RKO (cell line): ENCODE measurements at regions not wholly inside any gene's neighbourhood (a gene's known extent, or its start where the extent isn't known, plus 50 kb on each side); places are given as distances from the start of the nearest gene placed in this dataset.
A peak's percentile ranks its signal among the peaks of the same experiment; 100 is the strongest.

Experiments
- DNase-seq: peaks from one replicate; pipeline ENCODE4 v3.0.0-alpha.2; 2016; ENCODE audit warnings: low spot score

DNA sequence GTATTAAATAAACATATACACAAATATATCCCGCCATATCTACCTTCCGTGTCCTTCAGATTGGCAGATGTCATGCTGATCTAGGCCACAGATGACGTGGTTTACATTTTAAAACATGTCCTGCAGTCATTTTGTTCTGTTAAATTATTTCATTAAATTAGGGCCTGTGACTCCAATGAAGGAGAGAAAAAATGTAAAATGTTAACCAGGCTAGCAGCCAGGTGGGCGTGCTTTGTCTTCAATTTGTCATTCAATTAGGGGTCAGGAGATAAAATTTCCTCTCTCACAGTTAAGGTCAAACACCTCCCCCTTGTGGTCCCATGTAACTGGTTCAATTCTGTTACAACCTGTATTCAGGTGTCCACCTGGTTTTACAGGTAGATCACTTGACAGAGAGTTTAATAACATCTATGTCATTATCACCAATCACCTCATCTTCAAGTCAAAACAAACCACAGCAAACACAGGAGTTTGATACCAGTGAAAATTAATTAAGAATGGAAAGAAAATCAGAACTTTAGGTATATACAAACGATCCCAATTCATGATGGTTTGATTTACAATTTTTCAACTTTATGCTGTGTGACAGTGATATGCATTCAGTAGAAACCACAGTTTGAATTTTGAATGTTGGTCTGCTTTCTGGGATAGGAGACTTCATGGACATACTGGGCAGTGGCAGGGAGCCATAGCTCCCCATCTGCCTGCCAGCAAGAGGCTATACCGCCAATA, 339.4 kb downstream of the CMPK2 start:
- no peak for DNase-seq

DNA sequence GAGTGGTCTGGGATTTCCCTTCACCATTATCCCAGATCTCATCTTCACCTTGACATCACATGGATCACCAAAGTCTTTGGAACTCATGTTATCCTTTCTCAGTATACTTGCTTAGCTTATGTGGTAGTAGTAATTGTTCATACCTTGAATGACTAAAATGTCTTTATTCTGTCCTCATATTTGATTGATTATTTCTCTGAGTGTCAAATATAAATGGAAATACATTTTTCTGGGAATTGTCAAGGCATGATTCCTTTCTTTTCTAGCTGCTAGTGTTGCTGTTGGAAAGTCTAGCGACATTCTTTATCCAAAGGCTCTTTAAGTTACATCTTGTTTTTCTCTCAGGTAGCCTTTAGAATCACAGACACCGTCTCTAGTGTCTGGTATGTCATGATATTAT, 334.4 kb downstream of the CMPK2 start:
- DNase-seq = no peak

GRCh38 chr2:6535572-6535971, 330.1 kb downstream of the CMPK2 start:
- no peak for DNase-seq

GRCh38 chr2:6538607-6539006, 327.1 kb downstream of the CMPK2 start:
- DNase-seq = peak; percentile 19

DNA sequence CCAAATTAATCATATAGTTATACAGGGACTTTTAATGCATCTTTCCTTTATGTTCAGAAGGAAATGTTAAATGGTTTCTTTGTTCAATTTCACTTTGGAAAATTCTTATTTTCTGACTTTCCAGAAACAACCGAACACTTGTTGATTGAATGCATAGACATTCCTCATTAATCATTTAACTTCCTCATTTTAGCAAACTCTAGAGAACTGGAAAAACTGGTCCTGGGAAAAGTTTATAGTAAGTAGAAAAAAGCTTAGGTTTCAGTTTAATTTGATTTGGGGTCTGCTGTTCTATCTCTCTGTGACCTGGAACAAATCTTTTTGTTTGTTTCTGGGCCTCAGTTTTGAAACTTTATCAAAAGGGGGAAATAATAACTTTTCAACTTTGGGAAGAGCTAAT, 320.4 kb downstream of the CMPK2 start:
- no peak for DNase-seq

DNA sequence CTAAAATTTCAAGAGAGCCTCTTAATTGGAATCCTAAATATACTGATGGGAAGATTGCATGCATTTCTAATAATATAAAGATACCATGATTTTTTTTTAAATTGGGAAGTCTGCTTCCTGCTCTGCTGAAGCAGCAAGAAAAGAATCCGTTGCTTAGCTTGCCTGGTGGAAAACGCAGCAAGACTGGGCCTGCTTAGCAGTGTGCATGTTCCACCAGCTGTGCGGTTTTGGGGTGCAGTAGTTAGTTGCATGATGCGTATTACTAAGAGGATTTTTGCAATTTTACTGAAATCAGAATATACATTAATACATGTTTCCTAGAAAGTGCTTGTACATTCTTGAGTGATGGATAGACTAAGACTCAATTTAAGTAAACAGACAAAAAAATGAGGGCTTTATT, 319.9 kb downstream of the CMPK2 start:
- no peak for DNase-seq

DNA sequence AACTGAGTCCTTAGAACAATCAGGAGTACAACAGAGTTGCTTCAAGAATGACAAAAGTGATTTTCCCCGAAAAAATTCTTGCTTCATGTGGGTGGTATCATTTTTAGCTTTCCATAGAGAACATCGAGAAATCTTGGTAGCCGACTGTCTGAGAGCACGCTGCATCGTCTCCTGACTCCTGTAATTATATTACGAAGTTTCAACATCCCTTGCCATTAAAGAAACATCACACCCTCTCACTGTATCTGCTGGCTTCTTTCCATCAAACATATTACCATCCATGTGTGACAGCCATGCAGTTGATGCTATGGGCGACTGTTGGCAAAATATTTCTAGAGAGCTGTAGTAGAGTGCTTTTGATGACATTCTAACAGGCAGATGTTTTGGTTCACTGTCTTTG, 311.2 kb downstream of the CMPK2 start:
- no peak for DNase-seq

DNA sequence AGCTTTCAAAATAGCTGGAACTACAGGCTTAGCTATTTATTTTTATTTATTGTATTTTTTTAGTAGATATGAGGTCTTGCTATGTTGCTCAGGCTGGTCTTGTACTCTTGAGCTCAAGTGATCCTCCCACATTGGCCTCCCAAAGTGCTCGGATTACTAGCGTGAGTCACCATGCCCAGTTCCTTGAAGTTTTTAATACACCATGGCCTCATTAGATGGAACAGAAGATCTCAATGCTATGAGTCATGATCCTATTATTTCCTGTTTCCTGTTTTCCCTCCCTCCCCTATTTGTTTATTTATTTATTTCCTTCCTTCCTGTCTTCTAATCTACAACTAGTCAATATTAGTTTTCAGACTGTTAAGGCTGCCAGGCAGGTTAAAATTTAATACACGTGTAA, 309.0 kb downstream of the CMPK2 start:
- DNase-seq = peak; percentile 60

- no peak for DNase-seq
These were observed 308.0 kb downstream of the CMPK2 start for GRCh38 chr2:6557737-6558136.

GRCh38 chr2:6562771-6563170, 302.9 kb downstream of the CMPK2 start:
- no peak for DNase-seq

DNA sequence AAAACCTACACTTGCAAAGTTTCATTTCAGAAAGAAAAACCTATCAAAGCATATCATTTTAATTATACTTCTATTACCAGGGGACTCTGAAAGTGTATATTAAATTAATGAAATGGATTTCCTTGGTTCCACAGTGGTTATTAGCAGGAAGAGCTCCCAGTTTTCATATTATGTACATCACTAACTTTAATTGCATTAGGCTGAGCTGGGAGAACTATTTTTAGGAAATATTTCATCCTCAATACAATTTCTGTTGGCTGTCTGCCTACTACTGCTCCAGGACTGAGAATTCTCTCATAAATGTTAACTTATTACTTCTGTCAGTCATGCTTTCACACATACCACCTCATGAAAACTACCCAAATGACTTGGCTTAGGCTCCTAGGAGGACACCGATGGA, 301.4 kb downstream of the CMPK2 start:
- no peak for DNase-seq

DNA sequence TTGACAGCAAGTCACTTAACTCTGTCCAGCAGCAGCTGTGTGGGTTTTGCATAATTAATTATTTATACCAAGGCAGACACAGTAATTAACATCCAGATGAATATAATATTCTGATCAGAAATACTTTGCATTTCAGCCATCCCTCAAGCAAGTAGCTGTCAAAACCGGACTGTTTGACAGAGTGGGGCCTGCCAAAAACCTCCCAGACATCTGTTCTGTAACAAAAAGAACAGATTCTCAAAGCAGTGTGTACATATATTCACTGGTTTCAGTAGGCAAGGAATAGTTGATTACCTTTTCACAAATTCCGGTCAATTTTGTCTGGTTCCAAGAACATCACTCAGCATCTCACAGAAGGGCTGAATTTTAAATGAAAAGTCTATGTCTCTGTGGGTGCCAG, 291.6 kb downstream of the CMPK2 start:
- DNase-seq = no peak

DNA sequence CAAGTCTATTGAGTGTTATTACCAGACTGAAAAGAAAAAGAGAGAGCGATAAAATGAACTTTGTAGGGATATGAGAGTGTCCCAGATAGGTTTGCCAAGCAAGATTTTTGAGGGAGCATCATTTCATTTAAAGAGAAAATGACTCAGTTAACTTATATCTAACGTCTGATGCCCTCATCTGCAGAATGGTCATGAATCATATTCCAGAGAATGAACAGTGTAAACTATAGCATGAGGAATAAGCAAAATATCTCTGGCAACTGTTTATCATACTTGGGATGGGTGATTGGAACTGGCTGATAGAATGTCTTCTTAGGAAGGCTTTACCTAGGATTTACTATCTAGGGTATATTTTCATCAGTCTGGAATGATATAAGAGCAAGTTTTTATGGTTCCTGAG, 289.4 kb downstream of the CMPK2 start:
- peak; percentile 5 for DNase-seq

DNA sequence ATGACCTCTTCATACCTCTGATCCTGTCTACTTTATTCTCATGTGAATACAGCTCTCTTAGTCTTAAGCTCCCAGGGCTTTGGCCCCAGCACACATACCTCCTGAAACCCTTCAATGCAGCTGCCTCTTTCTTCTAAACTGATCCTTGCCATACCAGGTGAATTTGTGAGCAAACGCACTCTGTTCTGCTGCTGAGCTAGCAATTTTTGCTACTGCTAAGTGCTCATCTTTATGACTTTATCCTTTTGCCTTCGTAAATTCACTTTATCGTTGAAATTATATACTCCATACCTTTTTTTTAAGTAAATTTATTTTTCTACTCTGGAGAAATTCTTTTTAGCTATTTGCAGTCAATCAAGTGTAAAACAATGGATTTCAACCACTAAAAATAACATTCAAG, 287.7 kb downstream of the CMPK2 start:
- no peak for DNase-seq

- DNase-seq = no peak
These were observed 287.3 kb downstream of the CMPK2 start for GRCh38 chr2:6578416-6578815.

DNA sequence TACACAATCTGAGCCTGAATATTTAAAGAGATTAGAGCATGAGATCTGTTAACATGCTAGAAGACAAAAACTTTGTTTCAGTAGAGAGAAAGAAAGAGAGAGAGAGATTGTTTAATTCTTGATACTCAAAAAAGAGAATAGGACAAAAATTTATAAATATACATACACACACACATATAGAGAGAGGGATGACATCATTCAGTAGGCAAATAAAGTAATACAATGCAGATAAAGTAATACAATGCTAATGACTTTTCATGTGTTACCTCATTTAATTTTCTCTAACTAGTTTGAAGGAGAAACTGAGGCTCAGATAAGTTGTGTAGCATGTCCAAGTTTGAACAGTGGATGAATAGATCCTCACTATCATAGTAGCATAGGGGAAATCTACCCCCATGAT, 286.4 kb downstream of the CMPK2 start:
- DNase-seq = no peak

GRCh38 chr2:6580982-6581381, 284.7 kb downstream of the CMPK2 start:
- DNase-seq = peak; percentile 67

DNA sequence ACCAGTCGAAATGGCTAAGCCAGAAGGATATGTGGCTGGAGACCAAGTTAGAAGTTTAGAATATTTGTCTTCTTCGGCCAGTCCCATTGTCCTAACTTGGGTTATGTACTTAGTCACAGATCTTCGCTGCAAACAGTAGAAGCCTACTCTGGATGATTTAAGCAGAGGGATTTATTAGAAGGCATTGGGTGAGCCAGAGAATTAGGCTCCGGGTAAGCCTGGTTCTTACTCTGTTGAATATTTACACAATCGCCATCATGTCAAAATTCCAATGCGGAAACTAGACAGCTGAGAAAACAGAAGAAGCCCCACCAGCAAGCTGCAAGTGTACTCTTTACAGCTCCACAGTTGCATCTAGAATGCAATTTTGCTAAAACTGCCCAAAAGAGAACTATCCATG, 276.6 kb downstream of the CMPK2 start:
- DNase-seq = no peak

DNA sequence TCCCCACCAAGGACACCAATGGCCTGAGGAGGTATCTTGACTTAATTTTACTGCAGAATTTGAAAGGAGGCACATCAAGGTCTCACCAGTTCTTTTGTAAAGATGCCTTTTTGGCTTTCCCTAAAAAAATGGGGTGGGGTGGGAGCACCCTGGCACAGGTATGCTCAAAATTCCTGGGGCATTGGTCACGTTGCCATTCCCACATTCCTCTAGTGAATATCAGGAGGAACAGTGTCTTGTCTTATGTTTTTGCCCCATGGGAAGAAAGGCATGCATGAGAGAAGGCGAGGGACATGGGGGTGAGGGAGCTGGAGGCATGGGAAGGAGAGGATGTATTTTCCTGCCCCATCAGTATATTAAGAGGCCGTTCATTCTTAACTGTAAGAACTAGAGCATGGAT, 275.3 kb downstream of the CMPK2 start:
- DNase-seq = no peak

GRCh38 chr2:6602471-6602870, 263.2 kb downstream of the CMPK2 start:
- DNase-seq = peak; percentile 70

DNA sequence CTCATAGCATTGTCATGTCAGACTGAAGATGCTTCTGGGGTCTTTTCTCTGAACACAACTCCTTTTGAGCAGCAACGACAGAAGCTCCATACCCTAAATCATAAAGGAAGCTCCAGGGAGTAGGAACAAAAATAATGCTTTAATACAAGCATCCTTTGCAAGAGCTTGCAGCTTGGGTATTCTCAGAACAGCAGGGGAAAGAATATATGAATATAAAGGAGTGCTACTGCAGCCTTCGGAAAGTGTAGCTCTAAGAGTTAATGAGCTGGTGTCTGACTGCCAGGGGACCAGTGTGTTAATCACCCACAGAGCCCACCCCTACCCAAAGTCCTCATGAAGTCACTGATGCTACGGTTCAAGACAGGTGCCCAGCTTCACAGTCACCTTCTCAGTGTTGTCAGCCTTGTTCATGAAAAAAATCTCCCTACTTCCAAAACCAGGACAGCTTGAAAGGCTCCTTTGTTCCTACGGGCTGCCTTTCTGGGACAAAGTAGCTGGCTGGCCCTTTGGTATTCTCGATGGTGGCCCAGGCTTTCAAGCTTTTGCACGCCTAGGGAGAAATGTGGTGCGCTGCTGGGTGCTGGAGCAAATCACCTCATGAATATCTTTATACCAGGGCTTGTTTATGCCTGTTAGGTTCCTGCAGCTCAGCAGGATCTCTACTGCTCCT, 259.7 kb downstream of the CMPK2 start:
- DNase-seq = no peak

DNA sequence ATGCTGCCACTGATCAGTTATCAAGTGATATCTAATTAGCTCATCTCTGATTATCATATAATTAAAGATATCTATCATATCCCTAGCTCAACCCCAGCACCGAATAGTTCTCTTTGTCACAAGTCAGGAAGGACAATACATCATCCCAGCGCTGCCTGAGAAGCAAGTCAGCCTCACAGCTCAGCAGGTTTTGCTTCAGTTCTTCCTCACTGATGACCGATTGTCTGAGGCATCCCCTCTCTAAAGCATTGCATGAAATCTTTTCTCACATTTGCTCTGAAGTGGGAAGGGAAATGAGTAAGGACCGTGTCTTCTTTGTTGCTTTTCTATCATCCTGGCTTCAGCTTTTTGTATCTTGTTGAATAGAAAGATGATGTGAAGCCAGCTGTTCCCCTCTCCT, 247.9 kb downstream of the CMPK2 start:
- no peak for DNase-seq

GRCh38 chr2:6618201-6618600, 247.5 kb downstream of the CMPK2 start:
- no peak for DNase-seq

DNA sequence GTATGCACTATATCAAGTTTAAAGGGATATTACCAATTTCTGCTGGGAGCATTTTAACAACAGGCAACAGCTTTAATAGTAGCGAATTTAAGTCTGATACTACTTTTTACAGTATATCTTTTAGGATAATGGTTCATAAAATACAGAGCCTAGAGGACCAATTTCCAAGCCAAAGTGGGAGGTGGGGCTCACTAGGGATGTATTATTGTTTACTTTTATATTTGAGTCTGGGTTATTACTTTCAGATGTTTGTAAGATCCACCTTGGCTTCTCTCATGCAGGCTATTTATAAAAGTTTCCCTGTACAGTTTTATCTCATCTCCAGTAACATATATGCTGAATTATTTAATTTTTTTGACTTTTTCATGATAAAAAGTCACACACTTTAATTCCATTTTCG, 242.0 kb downstream of the CMPK2 start:
- no peak for DNase-seq
